GM23338 (cell line): ENCODE measurements at regions not wholly inside any gene's neighbourhood (a gene's known extent, or its start where the extent isn't known, plus 50 kb on each side); places are given as distances from the start of the nearest gene placed in this dataset.

Experiments used
- ATAC-seq: fragments of 200-7000 bp; cut with Tn5 transposase; 3 replicates; pipeline ENCODE4 v1.9.1; 2020
- DNase-seq: peaks from one replicate; pipeline ENCODE4 v3.0.0-alpha.2; 2015; ENCODE audit warnings: low spot score
- H2AFZ ChIP-seq: fragments of 200-600 bp; sonication (generic); 2 replicates; pipeline ENCODE4 v1.8.0; 2016; ENCODE audit warnings: antibody characterized with exemption, mild to moderate bottlenecking, moderate library complexity
- H3F3A ChIP-seq: fragments of 200-600 bp; sonication (generic); replicated peaks from 2 replicates; pipeline ENCODE4 v1.8.0; 2017; ENCODE audit warnings: antibody characterized with exemption, mixed run types, low read depth
- H3K27ac ChIP-seq: fragments of 200-600 bp; sonication (generic); 2 replicates; pipeline ENCODE4 v1.6.1; 2016; ENCODE audit warnings: low read depth
- H3K27me3 ChIP-seq: fragments of 200-600 bp; sonication (generic); 2 replicates; pipeline ENCODE4 v1.8.0; 2016; ENCODE audit warnings: mild to moderate bottlenecking, mixed run types, moderate library complexity; ENCODE audit not compliant: insufficient read depth
- H3K36me3 ChIP-seq: fragments of 200-600 bp; sonication (generic); 2 replicates; pipeline ENCODE4 v1.8.0; 2016; ENCODE audit warnings: mild to moderate bottlenecking; ENCODE audit not compliant: insufficient read depth
- H3K4me1 ChIP-seq: fragments of 200-600 bp; sonication (generic); 2 replicates; pipeline ENCODE4 v1.8.0; 2016; ENCODE audit warnings: mild to moderate bottlenecking, moderate library complexity; ENCODE audit not compliant: insufficient read depth
- H3K4me2 ChIP-seq: fragments of 200-600 bp; sonication (generic); 2 replicates; pipeline ENCODE4 v1.7.1; 2017; ENCODE audit warnings: mixed run types
- H3K4me3 ChIP-seq: fragments of 200-600 bp; sonication (generic); 2 replicates; pipeline ENCODE4 v1.6.1; 2016; ENCODE audit warnings: mixed run types
- H3K79me2 ChIP-seq: fragments of 200-600 bp; sonication (generic); replicated peaks from 2 replicates; pipeline ENCODE4 v1.8.0; 2017; ENCODE audit warnings: mild to moderate bottlenecking; ENCODE audit not compliant: insufficient read depth
- H3K9me2 ChIP-seq: fragments of 200-600 bp; sonication (generic); 2 replicates; pipeline ENCODE4 v1.8.0; 2017; ENCODE audit not compliant: insufficient read depth
- H4K20me1 ChIP-seq: fragments of 200-600 bp; sonication (generic); replicated peaks from 2 replicates; pipeline ENCODE4 v1.8.0; 2017; ENCODE audit warnings: mild to moderate bottlenecking; ENCODE audit not compliant: insufficient read depth
- H3K27ac Mint-ChIP-seq: 2 replicates; pipeline ENCODE4 v1.8.0; 2020; ENCODE audit warnings: inconsistent platforms, mild to moderate bottlenecking, moderate library complexity, mixed read lengths
- H3K27me3 Mint-ChIP-seq: 3 replicates; pipeline ENCODE4 v1.8.0; 2022; ENCODE audit warnings: low read depth, mild to moderate bottlenecking, moderate library complexity, mixed read lengths, inconsistent platforms; ENCODE audit not compliant: insufficient read depth, poor library complexity
- H3K36me3 Mint-ChIP-seq: 3 replicates; pipeline ENCODE4 v1.8.0; 2021; ENCODE audit warnings: low read depth, mild to moderate bottlenecking, inconsistent platforms, moderate library complexity, mixed read lengths
- H3K4me1 Mint-ChIP-seq: 3 replicates; pipeline ENCODE4 v1.8.0; 2020; ENCODE audit warnings: mild to moderate bottlenecking, inconsistent platforms, mixed read lengths
- H3K4me3 Mint-ChIP-seq: 3 replicates; pipeline ENCODE4 v1.8.0; 2021; ENCODE audit warnings: moderate library complexity, mild to moderate bottlenecking, inconsistent platforms, mixed read lengths
- H3K9me3 Mint-ChIP-seq: 3 replicates; pipeline ENCODE4 v1.8.0; 2020; ENCODE audit warnings: moderate library complexity, mild to moderate bottlenecking, inconsistent platforms, mixed read lengths
- CREB1 ChIP-seq: fragments of 250-450 bp; sonication (Bioruptor Pico); IDR thresholded peaks from 2 replicates; pipeline ENCODE4 v1.5.0; 2020; ENCODE audit warnings: low read depth, mild to moderate bottlenecking, moderate library complexity
- EZH2 ChIP-seq: fragments of 200-600 bp; sonication (generic); IDR thresholded peaks from one replicate; pipeline ENCODE4 v1.8.0; 2017; ENCODE audit warnings: antibody characterized with exemption, mild to moderate bottlenecking, low read depth; ENCODE audit not compliant: unreplicated experiment
- EZH2phosphoT487 ChIP-seq: fragments of 200-600 bp; sonication (generic); IDR thresholded peaks from one replicate; pipeline ENCODE4 v1.8.1; 2018; ENCODE audit warnings: antibody characterized with exemption; ENCODE audit not compliant: unreplicated experiment
- JUNB ChIP-seq: IDR thresholded peaks from one replicate; pipeline ENCODE4 v1.6.1; 2016; ENCODE audit warnings: antibody characterized with exemption; ENCODE audit not compliant: unreplicated experiment
- NANOG ChIP-seq: IDR thresholded peaks from 2 replicates; pipeline ENCODE4 v1.6.1; 2016; ENCODE audit warnings: antibody characterized with exemption, borderline replicate concordance
- POLR2AphosphoS5 ChIP-seq: IDR thresholded peaks from 2 replicates; pipeline ENCODE4 v1.6.1; 2016; ENCODE audit warnings: antibody characterized with exemption, low read depth
- STAT1 ChIP-seq: IDR thresholded peaks from one replicate; pipeline ENCODE4 v1.6.1; 2016; ENCODE audit warnings: antibody characterized with exemption; ENCODE audit not compliant: unreplicated experiment
- ZNF114 ChIP-seq: fragments of 250-450 bp; sonication (Bioruptor Pico); IDR thresholded peaks from 2 replicates; pipeline ENCODE4 v1.5.0; 2020; ENCODE audit warnings: mild to moderate bottlenecking, moderate library complexity
- ZNF331 ChIP-seq: fragments of 250-450 bp; sonication (Bioruptor Pico); IDR thresholded peaks from 2 replicates; pipeline ENCODE4 v1.5.0; 2020; ENCODE audit warnings: low read depth, mild to moderate bottlenecking, moderate library complexity
- ZNF462 ChIP-seq: fragments of 250-450 bp; sonication (Bioruptor Pico); IDR thresholded peaks from 2 replicates; pipeline ENCODE4 v1.5.0; 2020; ENCODE audit warnings: mild to moderate bottlenecking, moderate library complexity
- TF ChIP-seq, protein P1 (sequence below): IDR thresholded peaks from 2 replicates; pipeline ENCODE4 v1.6.1; 2016; ENCODE audit warnings: antibody characterized with exemption
- TF ChIP-seq, protein P2 (sequence below), 2 experiments: fragments of 200-600 bp in 1 of 2; sonication (generic) in 1 of 2; conservative IDR thresholded peaks; 2 replicates each; pipeline versions ENCODE4 v1.5.1 to v1.6.1; 2016 to 2017; ENCODE audit warnings: antibody characterized with exemption in 2 of 2, low read depth in 2 of 2, mild to moderate bottlenecking in 2 of 2, moderate library complexity in 1 of 2
- TF ChIP-seq, protein P3 (sequence below): IDR thresholded peaks from one replicate; pipeline ENCODE4 v1.6.1; 2018; ENCODE audit warnings: antibody characterized with exemption; ENCODE audit not compliant: unreplicated experiment

DNA sequence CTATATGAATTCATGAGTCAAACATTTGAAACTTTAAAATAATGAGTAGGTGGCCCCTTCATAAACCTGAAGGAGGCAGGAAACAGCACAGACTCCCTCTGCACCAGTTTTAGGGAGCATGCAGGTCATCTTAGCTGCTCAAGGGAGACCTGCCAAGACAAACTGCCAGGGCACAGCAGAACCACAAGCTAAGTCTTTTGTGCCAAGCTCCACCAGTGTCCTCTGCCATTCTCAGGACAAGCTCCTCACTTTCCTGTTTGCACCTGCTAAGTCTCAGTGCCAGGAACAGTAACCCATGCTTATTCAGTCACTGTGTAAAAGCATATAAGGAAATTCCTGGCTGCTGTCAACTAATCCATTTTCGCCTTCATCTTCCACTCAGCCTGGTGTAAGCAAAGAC lies 368.9 kb downstream of the SEC16B start:
- no peaks in the 10 kb centered on the region for H3K79me2 ChIP-seq
- ATAC-seq: no peak
- H3F3A ChIP-seq: no peaks in the 10 kb centered on the region
- peaks cover 13% of the 10 kb centered on the region; the same call in 1 of the 2 replicates for H3K4me1 ChIP-seq
- DNase-seq: no peak
- no peaks in the 10 kb centered on the region for H4K20me1 ChIP-seq
- H3K9me2 ChIP-seq: no peaks in the 10 kb centered on the region
- Mint-ChIP-seq H3K4me3 (no peak overlapping the region), H3K27ac (no peak overlapping the region; the same call in 1 of the 2 replicates), H3K4me1 (peaks cover 19% of the 10 kb centered on the region), H3K27me3 (no peaks in the 10 kb centered on the region), H3K9me3 (no peaks in the 10 kb centered on the region), H3K36me3 (no peaks in the 10 kb centered on the region)
- no peak overlapping the region for H3K27ac ChIP-seq
- no peaks in the 10 kb centered on the region for H3K36me3 ChIP-seq
- no peak overlapping the region for H3K4me2 ChIP-seq
- no peaks in the 10 kb centered on the region for H3K27me3 ChIP-seq
- H2AFZ ChIP-seq: peak overlapping the region; percentile 58; the same call in 1 of the 2 replicates
- TF ChIP-seq JUNB: no peak
- TF ChIP-seq, protein P1, sequence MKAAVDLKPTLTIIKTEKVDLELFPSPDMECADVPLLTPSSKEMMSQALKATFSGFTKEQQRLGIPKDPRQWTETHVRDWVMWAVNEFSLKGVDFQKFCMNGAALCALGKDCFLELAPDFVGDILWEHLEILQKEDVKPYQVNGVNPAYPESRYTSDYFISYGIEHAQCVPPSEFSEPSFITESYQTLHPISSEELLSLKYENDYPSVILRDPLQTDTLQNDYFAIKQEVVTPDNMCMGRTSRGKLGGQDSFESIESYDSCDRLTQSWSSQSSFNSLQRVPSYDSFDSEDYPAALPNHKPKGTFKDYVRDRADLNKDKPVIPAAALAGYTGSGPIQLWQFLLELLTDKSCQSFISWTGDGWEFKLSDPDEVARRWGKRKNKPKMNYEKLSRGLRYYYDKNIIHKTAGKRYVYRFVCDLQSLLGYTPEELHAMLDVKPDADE: no peak
- TF ChIP-seq EZH2phosphoT487: no peak
- no peak for TF ChIP-seq NANOG
- no peak for TF ChIP-seq POLR2AphosphoS5
- no peak for TF ChIP-seq ZNF462 (CRISPR knock-in tag)
- TF ChIP-seq, protein P2, sequence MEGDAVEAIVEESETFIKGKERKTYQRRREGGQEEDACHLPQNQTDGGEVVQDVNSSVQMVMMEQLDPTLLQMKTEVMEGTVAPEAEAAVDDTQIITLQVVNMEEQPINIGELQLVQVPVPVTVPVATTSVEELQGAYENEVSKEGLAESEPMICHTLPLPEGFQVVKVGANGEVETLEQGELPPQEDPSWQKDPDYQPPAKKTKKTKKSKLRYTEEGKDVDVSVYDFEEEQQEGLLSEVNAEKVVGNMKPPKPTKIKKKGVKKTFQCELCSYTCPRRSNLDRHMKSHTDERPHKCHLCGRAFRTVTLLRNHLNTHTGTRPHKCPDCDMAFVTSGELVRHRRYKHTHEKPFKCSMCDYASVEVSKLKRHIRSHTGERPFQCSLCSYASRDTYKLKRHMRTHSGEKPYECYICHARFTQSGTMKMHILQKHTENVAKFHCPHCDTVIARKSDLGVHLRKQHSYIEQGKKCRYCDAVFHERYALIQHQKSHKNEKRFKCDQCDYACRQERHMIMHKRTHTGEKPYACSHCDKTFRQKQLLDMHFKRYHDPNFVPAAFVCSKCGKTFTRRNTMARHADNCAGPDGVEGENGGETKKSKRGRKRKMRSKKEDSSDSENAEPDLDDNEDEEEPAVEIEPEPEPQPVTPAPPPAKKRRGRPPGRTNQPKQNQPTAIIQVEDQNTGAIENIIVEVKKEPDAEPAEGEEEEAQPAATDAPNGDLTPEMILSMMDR (conservative IDR thresholded peaks at IDR 0.05; ENCODE audit: low read depth in 2 of 2): no peak
- no peak for TF ChIP-seq EZH2
- TF ChIP-seq ZNF331 (CRISPR knock-in tag): no peak
- no peak for TF ChIP-seq STAT1
- TF ChIP-seq CREB1 (CRISPR knock-in tag): no peak
- no peak for TF ChIP-seq ZNF114 (CRISPR knock-in tag)
- TF ChIP-seq, protein P3, sequence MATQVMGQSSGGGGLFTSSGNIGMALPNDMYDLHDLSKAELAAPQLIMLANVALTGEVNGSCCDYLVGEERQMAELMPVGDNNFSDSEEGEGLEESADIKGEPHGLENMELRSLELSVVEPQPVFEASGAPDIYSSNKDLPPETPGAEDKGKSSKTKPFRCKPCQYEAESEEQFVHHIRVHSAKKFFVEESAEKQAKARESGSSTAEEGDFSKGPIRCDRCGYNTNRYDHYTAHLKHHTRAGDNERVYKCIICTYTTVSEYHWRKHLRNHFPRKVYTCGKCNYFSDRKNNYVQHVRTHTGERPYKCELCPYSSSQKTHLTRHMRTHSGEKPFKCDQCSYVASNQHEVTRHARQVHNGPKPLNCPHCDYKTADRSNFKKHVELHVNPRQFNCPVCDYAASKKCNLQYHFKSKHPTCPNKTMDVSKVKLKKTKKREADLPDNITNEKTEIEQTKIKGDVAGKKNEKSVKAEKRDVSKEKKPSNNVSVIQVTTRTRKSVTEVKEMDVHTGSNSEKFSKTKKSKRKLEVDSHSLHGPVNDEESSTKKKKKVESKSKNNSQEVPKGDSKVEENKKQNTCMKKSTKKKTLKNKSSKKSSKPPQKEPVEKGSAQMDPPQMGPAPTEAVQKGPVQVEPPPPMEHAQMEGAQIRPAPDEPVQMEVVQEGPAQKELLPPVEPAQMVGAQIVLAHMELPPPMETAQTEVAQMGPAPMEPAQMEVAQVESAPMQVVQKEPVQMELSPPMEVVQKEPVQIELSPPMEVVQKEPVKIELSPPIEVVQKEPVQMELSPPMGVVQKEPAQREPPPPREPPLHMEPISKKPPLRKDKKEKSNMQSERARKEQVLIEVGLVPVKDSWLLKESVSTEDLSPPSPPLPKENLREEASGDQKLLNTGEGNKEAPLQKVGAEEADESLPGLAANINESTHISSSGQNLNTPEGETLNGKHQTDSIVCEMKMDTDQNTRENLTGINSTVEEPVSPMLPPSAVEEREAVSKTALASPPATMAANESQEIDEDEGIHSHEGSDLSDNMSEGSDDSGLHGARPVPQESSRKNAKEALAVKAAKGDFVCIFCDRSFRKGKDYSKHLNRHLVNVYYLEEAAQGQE: no peak
- no peak overlapping the region for H3K4me3 ChIP-seq
